ENCODE measurements at regions not wholly inside any gene's neighbourhood (a gene's known extent, or its start where the extent isn't known, plus 50 kb on each side); places are given as distances from the start of the nearest gene placed in this dataset.

GRCh38 chr13:56424246-56424645, 716.5 kb upstream of the PRR20A start:
- TF ChIP-seq CTCF (conservative IDR thresholded peaks at IDR 0.05; ENCODE audit: low read depth, low read length) (no peak), EZH2 (IDR thresholded peaks at IDR 0.05; ENCODE audit: borderline replicate concordance, low read depth, low read length, poor library complexity, severe bottlenecking) (no peak)
